ENCODE measurements at regions not wholly inside any gene's neighbourhood (a gene's known extent, or its start where the extent isn't known, plus 50 kb on each side); places are given as distances from the start of the nearest gene placed in this dataset.

DNA sequence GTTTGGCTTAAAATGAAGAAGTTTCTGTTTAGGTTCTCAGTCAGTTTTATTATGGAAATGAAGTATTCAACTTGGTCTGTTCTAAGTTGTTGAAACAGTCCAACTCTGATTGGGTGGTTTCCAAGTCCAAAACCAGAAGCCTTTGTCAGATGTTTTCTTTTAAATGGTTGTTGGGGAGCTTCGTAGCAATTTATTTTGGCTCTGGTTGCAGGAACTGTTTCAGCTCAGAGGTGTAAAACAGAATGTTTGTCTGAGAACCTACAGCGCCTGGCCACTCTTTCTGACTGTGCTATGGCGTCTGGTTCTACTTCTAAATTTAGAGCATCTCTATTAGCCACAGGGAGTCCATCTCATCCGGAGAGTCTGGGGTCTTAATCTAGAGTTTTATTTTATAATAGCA lies 582.6 kb upstream of the TMPRSS15 start:
- no peak overlapping the region for H3K18ac ChIP-seq (ENCODE audit: low read length)
- no peak overlapping the region for H4K8ac ChIP-seq (ENCODE audit: low read depth, low read length)
- no peak overlapping the region for H2BK5ac ChIP-seq (ENCODE audit: low read length)
- H3K27ac ChIP-seq (replicated peaks; ENCODE audit: low read length) = no peak overlapping the region
- no peak overlapping the region for H2BK120ac ChIP-seq (ENCODE audit: low read depth, low read length)
- no peaks in the 10 kb centered on the region for H3K27me3 ChIP-seq (ENCODE audit: control insufficient read depth in 3 of 3, insufficient read depth in 3 of 3, low read depth in 1 of 3, low read length in 3 of 3)
- H3K4me3 ChIP-seq (ENCODE audit: low read length in 2 of 2) = no peak overlapping the region
- H2AK5ac ChIP-seq (ENCODE audit: low read depth, low read length) = no peak overlapping the region
- no CpG with 5 or more reads among the region's 4 CpGs for WGBS, 2 donors (ENCODE audit: extremely low coverage in 2 of 2, insufficient read length in 2 of 2, insufficient replicate concordance in 1 of 2)
- no peak overlapping the region for H3K14ac ChIP-seq (ENCODE audit: low read length)
- H3K4me2 ChIP-seq (ENCODE audit: insufficient read depth, low read length, poor library complexity, severe bottlenecking) = no peak overlapping the region
- DNase-seq (ENCODE audit: low spot score) = no peak
- no peaks in the 10 kb centered on the region for H3K79me1 ChIP-seq (ENCODE audit: low read depth, low read length)
- no peak overlapping the region for H3K23ac ChIP-seq (ENCODE audit: low read depth, low read length, poor library complexity)
- H3K9ac ChIP-seq (ENCODE audit: low read depth, low read length, poor library complexity) = no peak overlapping the region
- H2AFZ ChIP-seq (ENCODE audit: low read length) = no peak overlapping the region
- no peaks in the 10 kb centered on the region for H3K4me1 ChIP-seq (ENCODE audit: control insufficient read depth in 2 of 2, insufficient read depth in 1 of 2, low read depth in 1 of 2, low read length in 2 of 2)
- no peak overlapping the region for H4K91ac ChIP-seq (ENCODE audit: low read depth, low read length, poor library complexity)
- no peaks in the 10 kb centered on the region for H3K36me3 ChIP-seq (replicated peaks in 1 of 2; ENCODE audit: control insufficient read depth in 2 of 2, insufficient read depth in 2 of 2, low read length in 2 of 2)
- no peak overlapping the region for H3K4ac ChIP-seq (ENCODE audit: low read length)
- H2BK15ac ChIP-seq (ENCODE audit: low read length) = no peak overlapping the region
- H2BK12ac ChIP-seq (ENCODE audit: low read length) = no peak overlapping the region
- H3K9me3 ChIP-seq (replicated peaks in 1 of 2; ENCODE audit: control insufficient read depth in 2 of 2, insufficient read depth in 1 of 2, low read depth in 1 of 2, low read length in 2 of 2) = peaks cover 0 to 2% of the 10 kb centered on the region in 2 donors

DNA sequence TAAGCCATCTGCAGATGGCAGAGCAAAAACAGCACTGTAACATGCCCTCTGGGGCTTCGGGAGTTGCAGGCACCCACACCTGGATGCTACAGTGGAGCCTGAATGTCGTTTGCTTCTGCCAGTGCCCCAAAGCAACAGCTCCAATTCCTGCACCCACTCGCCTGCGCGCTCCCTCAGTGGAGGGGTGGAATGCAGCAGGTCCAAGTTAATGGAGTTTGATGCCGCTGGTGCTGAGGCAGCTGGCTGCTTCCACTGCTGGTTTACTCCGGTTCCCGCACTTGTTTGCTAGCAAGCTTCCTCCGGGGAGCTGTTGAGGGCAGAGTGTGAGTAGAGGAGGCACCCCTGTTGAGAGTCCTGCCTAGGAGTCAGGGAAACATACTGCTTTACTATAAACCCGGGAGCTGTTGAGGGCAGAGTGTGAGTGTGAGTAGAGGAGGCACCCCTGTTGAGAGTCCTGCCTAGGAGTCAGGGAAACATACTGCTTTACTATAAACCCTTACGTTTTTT lies 584.0 kb upstream of the TMPRSS15 start:
- H4K8ac ChIP-seq (ENCODE audit: low read depth, low read length) = no peak overlapping the region
- no peak overlapping the region for H3K4ac ChIP-seq (ENCODE audit: low read length)
- no CpG with 5 or more reads among the region's 11 CpGs for WGBS, 2 donors (ENCODE audit: extremely low coverage in 2 of 2, insufficient read length in 2 of 2, insufficient replicate concordance in 1 of 2)
- no peak overlapping the region for H3K27ac ChIP-seq (replicated peaks; ENCODE audit: low read length)
- H3K14ac ChIP-seq (ENCODE audit: low read length) = peak overlapping the region; percentile 1
- peak overlapping the region; percentile 37 for H2AK5ac ChIP-seq (ENCODE audit: low read depth, low read length)
- no peak overlapping the region for H3K4me2 ChIP-seq (ENCODE audit: insufficient read depth, low read length, poor library complexity, severe bottlenecking)
- no peak overlapping the region for H2BK15ac ChIP-seq (ENCODE audit: low read length)
- H3K36me3 ChIP-seq (replicated peaks in 1 of 2; ENCODE audit: control insufficient read depth in 2 of 2, insufficient read depth in 2 of 2, low read length in 2 of 2) = no peaks in the 10 kb centered on the region
- H3K4me3 ChIP-seq (ENCODE audit: low read length in 2 of 2) = no peak overlapping the region
- no peak for DNase-seq (ENCODE audit: low spot score)
- no peaks in the 10 kb centered on the region for H3K79me1 ChIP-seq (ENCODE audit: low read depth, low read length)
- no peak overlapping the region for H3K23ac ChIP-seq (ENCODE audit: low read depth, low read length, poor library complexity)
- no peak overlapping the region for H4K91ac ChIP-seq (ENCODE audit: low read depth, low read length, poor library complexity)
- no peaks in the 10 kb centered on the region for H3K27me3 ChIP-seq (ENCODE audit: control insufficient read depth in 3 of 3, insufficient read depth in 3 of 3, low read depth in 1 of 3, low read length in 3 of 3)
- no peak overlapping the region for H2BK120ac ChIP-seq (ENCODE audit: low read depth, low read length)
- peak overlapping the region; percentile 19 for H2BK12ac ChIP-seq (ENCODE audit: low read length)
- no peaks in the 10 kb centered on the region for H3K4me1 ChIP-seq (ENCODE audit: control insufficient read depth in 2 of 2, insufficient read depth in 1 of 2, low read depth in 1 of 2, low read length in 2 of 2)
- H2BK5ac ChIP-seq (ENCODE audit: low read length) = no peak overlapping the region
- H2AFZ ChIP-seq (ENCODE audit: low read length) = peak overlapping the region; percentile 16
- H3K18ac ChIP-seq (ENCODE audit: low read length) = peak overlapping the region; percentile 2
- peaks cover 0 to 2% of the 10 kb centered on the region in 2 donors for H3K9me3 ChIP-seq (replicated peaks in 1 of 2; ENCODE audit: control insufficient read depth in 2 of 2, insufficient read depth in 1 of 2, low read depth in 1 of 2, low read length in 2 of 2)
- H3K9ac ChIP-seq (ENCODE audit: low read depth, low read length, poor library complexity) = no peak overlapping the region

DNA sequence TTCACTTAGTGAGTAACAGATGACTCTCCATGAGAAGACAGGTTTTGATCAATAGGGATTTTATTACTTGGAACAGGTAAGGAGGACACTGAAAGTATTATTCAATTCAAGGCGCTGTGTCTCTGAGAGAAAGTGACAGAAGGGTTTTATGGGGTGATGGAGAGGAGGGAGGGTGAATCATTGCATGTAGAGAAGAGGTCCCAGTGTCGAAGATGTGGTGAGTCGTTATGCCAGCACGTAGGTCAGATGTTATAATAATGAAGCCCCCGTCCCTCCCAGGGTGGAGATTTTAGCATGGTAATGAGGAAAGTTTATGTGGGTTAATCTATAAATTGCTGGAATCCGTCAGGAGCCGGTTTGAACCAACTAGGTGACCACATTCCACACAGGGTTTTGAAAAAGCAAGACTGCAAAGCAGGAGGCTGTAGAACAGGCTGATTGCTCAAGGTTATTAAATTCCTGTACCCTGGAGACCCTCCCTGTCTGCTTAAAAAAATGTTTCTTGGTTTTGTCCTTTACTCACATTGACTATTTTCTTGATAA lies 586.4 kb upstream of the TMPRSS15 start:
- Histone ChIP-seq H3K27ac (replicated peaks; ENCODE audit: low read length) (no peak overlapping the region), H2AK5ac (ENCODE audit: low read depth, low read length) (no peak overlapping the region)
- no CpG with 5 or more reads among the region's 7 CpGs for WGBS, 2 donors (ENCODE audit: extremely low coverage in 2 of 2, insufficient read length in 2 of 2, insufficient replicate concordance in 1 of 2)

DNA sequence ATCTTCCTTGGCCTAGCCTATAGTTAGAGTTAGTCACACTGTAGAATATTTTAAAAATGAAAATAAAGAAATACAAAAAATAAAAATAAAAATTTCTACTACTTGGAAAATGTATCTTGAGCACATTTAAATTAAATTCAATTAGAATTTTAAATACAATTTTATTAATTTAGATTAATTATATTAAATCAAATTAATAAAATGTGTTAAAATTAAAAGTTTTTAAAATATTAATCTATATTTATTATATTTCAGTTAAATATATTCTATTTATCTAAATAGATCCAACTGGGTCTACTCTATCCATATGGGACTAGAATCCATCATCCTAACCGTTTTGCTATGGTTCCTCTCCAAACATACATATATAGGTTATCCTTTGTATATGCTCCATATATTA lies 588.3 kb upstream of the TMPRSS15 start:
- Histone ChIP-seq H2BK12ac (ENCODE audit: low read length) (no peak overlapping the region), H3K36me3 (replicated peaks in 1 of 2; ENCODE audit: control insufficient read depth in 2 of 2, insufficient read depth in 2 of 2, low read length in 2 of 2) (no peaks in the 10 kb centered on the region), H3K4me1 (ENCODE audit: control insufficient read depth in 2 of 2, insufficient read depth in 1 of 2, low read depth in 1 of 2, low read length in 2 of 2) (no peaks in the 10 kb centered on the region), H4K8ac (ENCODE audit: low read depth, low read length) (no peak overlapping the region), H3K27ac (replicated peaks; ENCODE audit: low read length) (no peak overlapping the region), H2BK5ac (ENCODE audit: low read length) (no peak overlapping the region), H2BK15ac (ENCODE audit: low read length) (no peak overlapping the region), H4K91ac (ENCODE audit: low read depth, low read length, poor library complexity) (no peak overlapping the region), H3K9me3 (replicated peaks in 1 of 2; ENCODE audit: control insufficient read depth in 2 of 2, insufficient read depth in 1 of 2, low read depth in 1 of 2, low read length in 2 of 2) (no peaks in the 10 kb centered on the region), H2AFZ (ENCODE audit: low read length) (no peak overlapping the region), H3K18ac (ENCODE audit: low read length) (no peak overlapping the region), H2AK5ac (ENCODE audit: low read depth, low read length) (no peak overlapping the region), H3K27me3 (ENCODE audit: control insufficient read depth in 3 of 3, insufficient read depth in 3 of 3, low read depth in 1 of 3, low read length in 3 of 3) (no peaks in the 10 kb centered on the region), H3K79me1 (ENCODE audit: low read depth, low read length) (no peaks in the 10 kb centered on the region), H3K14ac (ENCODE audit: low read length) (no peak overlapping the region), H3K4me2 (ENCODE audit: insufficient read depth, low read length, poor library complexity, severe bottlenecking) (no peak overlapping the region), H3K23ac (ENCODE audit: low read depth, low read length, poor library complexity) (no peak overlapping the region), H2BK120ac (ENCODE audit: low read depth, low read length) (no peak overlapping the region), H3K9ac (ENCODE audit: low read depth, low read length, poor library complexity) (no peak overlapping the region), H3K4ac (ENCODE audit: low read length) (no peak overlapping the region), H3K4me3 (ENCODE audit: low read length in 2 of 2) (no peak overlapping the region)
- DNase-seq (ENCODE audit: low spot score) = no peak
- no CpG with 5 or more reads among the region's 1 CpG for WGBS, 2 donors (ENCODE audit: extremely low coverage in 2 of 2, insufficient read length in 2 of 2, insufficient replicate concordance in 1 of 2)

More for the DNA sequence above, 586.4 kb upstream of the TMPRSS15 start:
- Histone ChIP-seq H3K18ac (ENCODE audit: low read length) (no peak overlapping the region), H3K79me1 (ENCODE audit: low read depth, low read length) (no peaks in the 10 kb centered on the region), H2BK5ac (ENCODE audit: low read length) (no peak overlapping the region), H3K4me3 (ENCODE audit: low read length in 2 of 2) (no peak overlapping the region), H3K23ac (ENCODE audit: low read depth, low read length, poor library complexity) (no peak overlapping the region), H3K9me3 (replicated peaks in 1 of 2; ENCODE audit: control insufficient read depth in 2 of 2, insufficient read depth in 1 of 2, low read depth in 1 of 2, low read length in 2 of 2) (no peaks in the 10 kb centered on the region), H3K9ac (ENCODE audit: low read depth, low read length, poor library complexity) (no peak overlapping the region), H2BK15ac (ENCODE audit: low read length) (no peak overlapping the region), H4K8ac (ENCODE audit: low read depth, low read length) (no peak overlapping the region), H2BK120ac (ENCODE audit: low read depth, low read length) (no peak overlapping the region), H2BK12ac (ENCODE audit: low read length) (no peak overlapping the region), H3K14ac (ENCODE audit: low read length) (no peak overlapping the region), H2AFZ (ENCODE audit: low read length) (no peak overlapping the region), H3K27me3 (ENCODE audit: control insufficient read depth in 3 of 3, insufficient read depth in 3 of 3, low read depth in 1 of 3, low read length in 3 of 3) (no peaks in the 10 kb centered on the region), H3K36me3 (replicated peaks in 1 of 2; ENCODE audit: control insufficient read depth in 2 of 2, insufficient read depth in 2 of 2, low read length in 2 of 2) (no peaks in the 10 kb centered on the region), H4K91ac (ENCODE audit: low read depth, low read length, poor library complexity) (no peak overlapping the region), H3K4ac (ENCODE audit: low read length) (no peak overlapping the region), H3K4me1 (ENCODE audit: control insufficient read depth in 2 of 2, insufficient read depth in 1 of 2, low read depth in 1 of 2, low read length in 2 of 2) (no peaks in the 10 kb centered on the region), H3K4me2 (ENCODE audit: insufficient read depth, low read length, poor library complexity, severe bottlenecking) (no peak overlapping the region)
- DNase-seq (ENCODE audit: low spot score) = no peak

Data from neuronal stem cell (in vitro differentiated cells).